ENCODE measurements at regions not wholly inside any gene's neighbourhood (a gene's known extent, or its start where the extent isn't known, plus 50 kb on each side); places are given as distances from the start of the nearest gene placed in this dataset.

GRCh38 chr4:173958445-173958844 is 325.0 kb downstream of the FBXO8 start:
- ATAC-seq: no peak
- no peak for DNase-seq
- intact Hi-C loops (cut with DNase I, micrococcal nuclease): no loop called here

GRCh38 chr4:173943547-173943946 is 339.9 kb downstream of the FBXO8 start:
- DNase-seq: no peak
- intact Hi-C loops (cut with DNase I, micrococcal nuclease): no loop called here
- no peak for ATAC-seq

- DNase-seq (no peak), ATAC-seq (no peak)
- intact Hi-C loops (cut with DNase I, micrococcal nuclease): no loop called here
These were observed 343.3 kb downstream of the FBXO8 start for GRCh38 chr4:173940146-173940545.

- ATAC-seq: no peak
- intact Hi-C loops (cut with DNase I, micrococcal nuclease): no loop called here
- DNase-seq: no peak
These were observed 345.7 kb downstream of the FBXO8 start for GRCh38 chr4:173937631-173938270.

GRCh38 chr4:173936861-173937260 is 346.6 kb downstream of the FBXO8 start:
- no peak for DNase-seq
- no peak for ATAC-seq
- intact Hi-C loops (cut with DNase I, micrococcal nuclease): no loop called here

- intact Hi-C loops (cut with DNase I, micrococcal nuclease): no loop called here
- DNase-seq (no peak), ATAC-seq (no peak)
These were observed 347.7 kb downstream of the FBXO8 start for GRCh38 chr4:173935622-173936405.

GRCh38 chr4:173934933-173935620 is 348.4 kb downstream of the FBXO8 start:
- intact Hi-C loops (cut with DNase I, micrococcal nuclease): no loop called here
- ATAC-seq (no peak), DNase-seq (no peak)

GRCh38 chr4:173934201-173934600 is 349.3 kb downstream of the FBXO8 start:
- ATAC-seq (no peak), DNase-seq (no peak)
- intact Hi-C loops (cut with DNase I, micrococcal nuclease): no loop called here

- intact Hi-C loops (cut with DNase I, micrococcal nuclease): no loop called here
- no peak for ATAC-seq
- DNase-seq: no peak
These were observed 350.8 kb downstream of the FBXO8 start for GRCh38 chr4:173932701-173933100.

GRCh38 chr4:173930329-173930967 is 353.0 kb downstream of the FBXO8 start:
- ATAC-seq (no peak), DNase-seq (no peak)
- intact Hi-C loops (cut with DNase I, micrococcal nuclease): no loop called here

GRCh38 chr4:173929921-173930320 is 353.5 kb downstream of the FBXO8 start:
- intact Hi-C loops (cut with DNase I, micrococcal nuclease): no loop called here
- no peak for DNase-seq
- no peak for ATAC-seq

GRCh38 chr4:173924561-173924960 is 358.9 kb downstream of the FBXO8 start:
- DNase-seq (no peak), ATAC-seq (no peak)
- intact Hi-C loops (cut with DNase I, micrococcal nuclease): no loop called here

- intact Hi-C loops (cut with DNase I, micrococcal nuclease): no loop called here
- DNase-seq: no peak
These were observed 363.6 kb downstream of the FBXO8 start for GRCh38 chr4:173919861-173920260.

GRCh38 chr4:173919196-173919595 is 364.3 kb downstream of the FBXO8 start:
- ATAC-seq (no peak), DNase-seq (no peak)
- intact Hi-C loops (cut with DNase I, micrococcal nuclease): no loop called here

More at GRCh38 chr4:173919861-173920260, 363.6 kb downstream of the FBXO8 start:
- ATAC-seq: no peak

- ATAC-seq: no peak
- no peak for DNase-seq
- intact Hi-C loops (cut with DNase I, micrococcal nuclease): no loop called here
These were observed 366.1 kb downstream of the FBXO8 start for GRCh38 chr4:173917255-173917960.

GRCh38 chr4:173913496-173913895 is 370.0 kb downstream of the FBXO8 start:
- DNase-seq (no peak), ATAC-seq (no peak)
- intact Hi-C loops (cut with DNase I, micrococcal nuclease): no loop called here

- no peak for ATAC-seq
- DNase-seq: no peak
- intact Hi-C loops (cut with DNase I, micrococcal nuclease): no loop called here
These were observed 371.1 kb downstream of the FBXO8 start for GRCh38 chr4:173912384-173912783.

GRCh38 chr4:173910891-173911290 is 372.6 kb downstream of the FBXO8 start:
- intact Hi-C loops (cut with DNase I, micrococcal nuclease): no loop called here
- ATAC-seq (no peak), DNase-seq (no peak)

- ATAC-seq: no peak
These were observed 374.2 kb downstream of the FBXO8 start for GRCh38 chr4:173909294-173909693.

More at GRCh38 chr4:173909294-173909693, 374.2 kb downstream of the FBXO8 start:
- no peak for DNase-seq
- intact Hi-C loops (cut with DNase I, micrococcal nuclease): no loop called here
